HG03439 (cell line): ENCODE measurements at regions not wholly inside any gene's neighbourhood (a gene's known extent, or its start where the extent isn't known, plus 50 kb on each side); places are given as distances from the start of the nearest gene placed in this dataset.

ENCODE experiments used
- ATAC-seq: cut with Tn5 transposase; IDR thresholded peaks from one replicate; pipeline ENCODE4 v1.9.1; 2021; ENCODE audit warnings: mild to moderate bottlenecking, moderate library complexity; ENCODE audit not compliant: unreplicated experiment

DNA sequence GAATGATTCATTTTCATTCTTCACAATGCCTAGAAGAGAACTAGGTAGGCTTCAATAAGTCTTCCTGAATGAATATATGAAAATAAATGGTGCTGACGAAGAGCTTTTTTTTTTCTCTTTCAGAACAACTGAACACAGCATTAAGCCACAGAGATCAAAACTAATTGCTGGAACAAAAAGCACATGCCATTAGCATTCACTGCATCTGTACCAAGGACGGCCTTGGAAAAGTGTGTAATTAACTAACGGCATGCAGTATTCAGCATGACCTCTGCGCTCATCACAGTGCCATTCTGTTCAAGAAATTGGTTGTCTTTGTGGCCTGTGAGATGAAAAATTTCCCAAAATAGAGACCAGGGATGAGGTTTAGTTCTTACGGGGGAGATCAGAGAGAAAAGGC lies 99.3 kb downstream of the NUDT12 start:
- no peak for ATAC-seq

DNA sequence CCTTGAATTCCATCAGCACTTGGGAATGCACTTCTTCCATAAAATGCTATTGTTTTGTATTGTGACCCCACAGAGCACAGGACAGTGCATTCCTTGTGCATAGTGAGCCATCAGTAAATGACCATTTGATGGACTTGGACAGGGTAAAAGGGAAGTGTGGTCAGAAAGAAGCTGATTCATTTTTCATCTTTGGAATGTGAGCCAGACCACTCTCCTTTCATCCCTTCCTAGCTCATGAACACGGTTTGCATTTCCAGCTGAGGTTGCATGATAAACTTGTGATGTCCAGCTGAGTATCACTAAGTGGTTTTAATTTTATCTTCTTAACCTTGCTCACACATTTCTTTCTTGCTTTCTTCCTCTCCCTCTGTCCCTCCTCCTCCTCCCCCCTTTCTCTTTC lies 101.3 kb downstream of the NUDT12 start:
- ATAC-seq, result no peak

DNA sequence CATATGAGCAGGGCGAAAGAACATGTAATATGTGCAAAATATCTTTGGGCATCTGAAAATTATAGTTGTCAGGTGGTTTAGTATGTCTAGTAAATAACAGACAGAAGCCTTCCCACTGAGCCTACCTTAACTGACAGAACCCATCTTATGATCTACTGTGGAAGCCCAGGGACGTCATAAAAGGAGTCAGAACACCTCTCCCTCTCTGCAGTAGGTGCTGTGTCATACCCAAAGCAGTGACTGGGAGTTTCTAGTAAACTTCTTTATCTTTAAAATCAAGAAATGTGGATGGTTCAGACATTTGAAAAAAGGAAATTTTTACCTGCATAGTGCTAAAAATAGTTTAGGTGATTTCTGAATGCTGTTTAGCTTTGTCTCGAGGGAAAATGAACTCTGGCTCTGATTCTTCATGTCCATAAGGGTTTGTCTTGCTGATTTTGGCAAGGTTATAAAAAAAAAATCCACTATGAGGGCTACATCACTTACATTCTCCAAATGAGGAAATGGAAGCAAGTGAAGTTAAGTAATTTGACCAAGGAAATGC lies 104.0 kb downstream of the NUDT12 start:
- no peak for ATAC-seq

DNA sequence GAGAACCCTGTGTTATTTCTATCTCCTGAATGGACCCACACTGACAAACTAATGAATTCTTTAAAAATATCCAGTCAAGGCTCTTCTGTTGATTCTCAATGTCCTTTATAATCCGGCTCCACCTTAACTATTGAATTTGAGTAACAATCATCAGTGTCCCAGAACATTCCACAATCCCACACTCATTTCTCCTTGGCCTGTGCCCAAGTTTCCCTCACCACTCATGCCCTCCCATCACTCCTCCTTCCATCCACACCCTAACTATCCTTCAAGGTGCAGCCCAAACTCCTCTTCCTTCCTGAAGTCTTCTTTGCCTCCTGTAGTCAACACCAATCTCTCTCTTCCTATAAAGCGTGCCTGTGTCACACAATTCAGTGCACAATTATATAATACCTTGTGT lies 106.1 kb downstream of the NUDT12 start:
- ATAC-seq, result no peak

DNA sequence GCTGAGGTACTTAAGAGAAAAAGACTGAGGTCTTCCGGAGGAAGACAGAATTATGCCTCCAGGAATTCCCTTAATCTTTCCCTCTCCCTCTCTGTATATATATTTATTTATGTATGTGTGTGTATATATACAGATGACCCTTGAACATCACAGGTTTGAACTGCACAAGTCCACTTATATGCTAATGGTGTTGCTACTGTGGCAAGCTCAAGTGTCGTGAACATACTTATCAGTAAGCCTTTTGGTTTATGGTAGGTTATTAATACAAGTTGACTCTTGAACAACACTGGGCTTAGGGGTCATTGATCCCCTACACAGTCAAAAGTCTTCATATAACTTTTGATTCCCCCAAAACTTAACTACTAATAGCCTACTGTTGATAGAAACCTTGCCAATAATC lies 106.8 kb downstream of the NUDT12 start:
- ATAC-seq, result no peak

DNA sequence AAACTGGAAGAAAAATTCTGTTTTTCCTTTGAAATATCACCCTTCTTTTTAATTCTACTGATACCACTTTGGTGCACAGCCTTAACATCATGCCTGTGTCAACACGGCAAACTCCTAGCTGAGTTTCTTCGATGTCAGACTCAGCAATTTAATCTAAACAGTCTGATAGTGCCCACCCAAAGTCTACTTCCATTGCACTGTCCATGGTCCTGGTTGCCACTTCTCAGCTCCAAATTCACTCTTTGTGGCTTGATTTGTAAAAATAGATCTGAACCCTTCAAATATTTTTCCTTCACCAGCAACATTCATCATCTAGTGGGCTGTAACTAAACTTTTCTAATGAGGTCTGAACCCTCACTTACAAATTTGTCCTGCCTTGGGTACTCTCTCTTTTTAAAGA lies 107.8 kb downstream of the NUDT12 start:
- no peak for ATAC-seq

DNA sequence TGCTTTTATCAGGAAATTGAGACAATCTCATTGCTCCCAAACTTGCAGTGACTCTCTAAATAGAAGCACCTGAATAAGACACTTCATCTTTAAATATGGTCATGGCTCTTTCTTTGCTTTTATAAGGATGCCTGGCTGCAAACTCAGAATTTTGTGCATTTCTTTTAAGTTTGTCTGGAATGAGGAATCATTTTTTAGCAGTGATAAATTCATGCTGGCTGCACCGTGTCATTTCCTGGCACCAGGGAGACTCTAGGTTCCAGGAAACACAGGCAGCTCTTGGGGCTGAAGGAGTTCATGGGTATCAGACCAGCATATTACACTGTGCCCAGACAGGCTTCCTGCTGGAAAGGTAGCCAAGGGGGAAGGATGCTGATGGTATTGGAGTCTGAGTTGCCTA lies 109.9 kb downstream of the NUDT12 start:
- no peak for ATAC-seq

DNA sequence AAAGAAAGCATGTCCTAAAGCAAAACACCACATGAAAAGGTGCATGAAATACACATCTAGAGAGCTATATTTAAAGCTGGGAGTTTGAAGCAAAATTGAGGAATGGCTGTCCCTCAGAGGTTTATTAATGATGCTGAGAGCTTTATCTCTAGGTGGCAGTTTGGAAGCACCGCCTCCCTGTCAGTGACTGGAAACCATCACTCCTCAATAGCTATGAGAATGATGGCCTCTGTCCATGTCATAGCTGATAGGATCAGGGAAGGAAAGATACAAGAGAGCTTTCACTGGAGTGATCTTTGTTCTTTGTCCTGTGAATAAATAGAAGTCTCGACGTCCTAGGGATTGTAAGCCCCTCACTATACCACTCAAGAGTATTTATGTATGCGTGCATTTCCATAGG lies 110.5 kb downstream of the NUDT12 start:
- no peak for ATAC-seq

DNA sequence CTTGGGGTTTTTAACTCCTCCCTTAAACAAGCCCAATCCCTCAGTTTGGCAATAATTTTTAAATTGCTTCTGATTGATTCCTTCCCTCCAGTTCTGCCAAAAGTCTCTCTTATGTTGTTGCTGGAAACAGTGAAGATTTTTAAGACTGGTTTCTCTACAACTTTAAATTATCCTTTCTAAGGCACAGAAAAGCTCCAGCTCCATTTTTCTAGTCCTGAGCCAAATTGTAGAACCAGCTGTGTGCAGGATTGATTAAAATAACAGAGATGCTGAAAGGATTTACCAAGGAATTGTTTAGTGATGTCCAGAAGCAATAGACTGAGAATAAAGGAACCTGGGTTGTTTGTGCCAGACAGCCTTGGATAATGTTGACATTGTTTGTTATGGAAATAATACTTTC lies 111.3 kb downstream of the NUDT12 start:
- ATAC-seq, result no peak

DNA sequence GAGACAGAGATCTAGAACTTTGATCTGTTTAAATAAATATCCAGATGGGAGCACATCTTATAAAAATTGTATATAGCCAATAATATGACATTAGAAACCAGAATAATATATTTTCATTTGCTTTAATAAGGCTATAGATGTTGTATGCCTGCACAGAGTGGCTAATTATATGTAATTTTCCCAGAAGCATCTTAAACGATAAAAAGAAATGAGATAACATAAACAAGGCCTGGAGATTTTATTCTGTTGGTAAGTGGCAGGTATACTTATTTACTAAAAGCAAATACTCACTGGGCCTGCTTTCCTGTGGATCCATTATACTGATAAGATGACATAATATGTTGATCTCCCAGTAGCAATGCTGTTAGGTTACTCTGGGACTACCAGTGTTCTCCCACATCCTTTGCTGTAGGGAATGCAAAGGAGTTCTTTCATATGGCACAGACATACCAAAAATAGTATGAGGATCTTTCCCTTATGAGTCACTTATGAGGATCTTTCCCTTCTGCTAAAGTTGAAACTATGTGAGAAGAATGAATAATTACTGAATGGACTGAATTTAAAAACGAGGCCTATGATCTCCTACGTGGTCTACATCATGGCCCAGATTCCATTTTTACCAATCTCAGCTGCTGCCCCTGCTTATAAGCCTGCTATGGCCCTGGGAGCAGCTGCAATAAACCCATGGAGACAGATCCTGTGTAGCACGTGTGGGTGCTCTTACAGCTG lies 112.1 kb downstream of the NUDT12 start:
- ATAC-seq, result no peak

DNA sequence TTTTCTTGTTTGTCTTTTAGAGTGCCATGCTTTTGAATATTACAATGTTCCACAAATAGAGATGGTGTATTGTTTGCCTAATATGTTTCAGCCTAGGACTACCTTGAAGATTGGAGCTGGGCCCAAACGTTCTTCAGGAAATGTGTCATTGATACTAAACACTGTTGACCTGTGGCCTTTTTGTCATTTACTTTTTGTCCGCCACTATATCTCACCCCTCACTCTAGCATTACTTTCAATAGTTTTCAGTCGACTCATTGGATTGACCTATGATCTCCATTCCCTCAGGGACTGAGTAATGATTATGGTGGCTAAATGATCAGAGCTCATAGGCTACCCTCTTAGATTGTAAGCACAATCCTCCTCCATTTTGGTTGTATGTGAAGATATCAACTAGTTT lies 115.8 kb downstream of the NUDT12 start:
- ATAC-seq, result no peak

DNA sequence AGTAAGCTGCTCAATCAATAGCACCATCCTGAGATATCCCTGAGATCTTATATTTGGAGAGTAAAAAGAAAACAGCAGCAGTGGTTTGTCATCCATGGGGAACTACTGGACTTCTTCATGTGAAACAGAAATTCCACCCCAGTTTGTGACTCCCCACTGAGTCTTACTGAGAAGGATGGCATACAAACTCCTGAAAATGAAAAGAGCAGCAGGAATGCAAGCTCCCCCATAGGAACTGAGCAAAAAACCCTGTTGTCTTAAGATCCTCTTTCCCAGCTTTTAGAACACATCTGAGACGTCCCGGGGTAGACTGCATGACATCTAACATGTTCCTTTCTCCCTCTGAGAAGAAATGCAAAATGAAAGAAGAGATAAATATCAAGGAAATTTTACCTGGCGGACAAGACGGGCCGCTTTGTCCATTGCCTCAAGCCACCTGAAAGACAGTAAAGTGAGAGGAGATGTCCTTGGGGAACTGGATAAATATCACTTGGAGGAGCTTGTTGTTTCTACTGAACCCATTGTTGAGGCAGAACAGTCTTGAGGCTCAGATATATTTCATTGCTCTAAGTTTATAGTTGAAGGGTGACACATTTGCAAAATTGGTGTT lies 117.1 kb downstream of the NUDT12 start:
- ATAC-seq, result no peak

DNA sequence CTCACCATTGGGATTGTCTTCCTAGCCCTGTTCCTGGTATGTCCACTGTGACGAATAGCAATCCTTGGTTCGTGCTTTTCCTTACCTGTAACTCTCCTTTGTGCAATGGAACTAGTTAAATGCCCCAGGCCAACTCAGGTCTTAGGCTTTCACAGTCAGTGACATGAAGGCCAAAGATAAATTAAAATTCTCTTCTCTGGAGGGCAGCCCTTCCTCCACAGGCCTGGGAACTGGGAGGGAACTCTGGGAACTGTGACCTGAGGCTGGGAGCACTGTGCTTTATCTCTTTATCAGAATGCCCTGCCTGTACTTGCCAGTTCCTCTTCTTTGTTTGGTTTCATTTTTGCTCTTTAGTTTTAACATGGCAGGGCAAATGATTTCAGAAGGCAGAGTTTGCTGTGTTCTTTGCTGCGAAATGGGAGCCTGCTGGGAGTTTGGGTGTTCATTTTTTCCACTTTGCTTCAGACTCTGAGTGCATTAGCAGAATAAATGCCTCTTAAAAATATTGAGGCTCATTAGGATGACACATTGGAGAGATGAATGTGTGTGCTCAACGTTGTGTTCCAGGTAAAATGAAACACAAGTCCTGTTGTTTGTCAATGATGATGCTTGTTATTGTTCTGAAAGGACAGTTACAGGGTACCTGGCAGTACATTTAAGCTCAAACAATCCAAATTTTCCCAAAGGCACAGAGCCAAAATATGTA lies 118.1 kb downstream of the NUDT12 start:
- peak; percentile 79 for ATAC-seq

DNA sequence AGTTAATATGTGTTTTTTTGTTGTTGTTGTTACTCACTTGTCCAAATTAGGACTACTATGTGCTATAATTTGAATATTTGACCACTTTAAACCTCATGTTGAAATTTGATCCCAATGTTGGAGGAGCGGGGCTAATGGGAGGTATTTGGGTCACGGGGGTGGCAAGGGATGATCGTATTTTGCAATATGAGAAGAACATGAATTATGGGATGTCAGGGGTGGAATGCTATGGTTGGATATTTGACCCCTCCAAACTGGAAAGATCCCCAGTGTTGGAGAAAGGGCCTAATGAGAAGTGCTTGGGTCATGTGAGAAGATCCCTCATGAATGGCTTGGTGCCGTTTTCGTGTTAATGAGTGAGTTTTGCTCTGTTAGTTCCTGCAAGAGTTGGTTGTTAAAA lies 119.8 kb downstream of the NUDT12 start:
- ATAC-seq, result no peak

DNA sequence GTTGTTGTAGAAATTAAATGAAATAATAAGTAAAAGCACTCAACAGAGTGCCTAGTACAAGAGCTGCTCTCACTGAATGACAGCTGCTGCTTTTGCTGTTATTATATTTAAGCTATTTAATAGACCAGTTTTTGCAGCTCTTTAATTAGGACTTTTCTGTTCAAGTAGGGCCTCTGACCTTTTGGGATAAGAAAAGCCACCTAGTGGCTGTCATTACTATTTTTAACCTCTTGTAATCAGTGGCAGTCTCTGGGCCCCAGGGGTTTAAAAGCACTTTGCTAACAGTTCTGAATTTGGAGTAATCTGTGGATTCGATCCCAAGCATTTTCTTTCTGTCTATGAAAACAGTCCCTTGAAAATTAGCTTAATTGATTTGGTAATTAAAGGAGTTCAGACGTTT lies 121.1 kb downstream of the NUDT12 start:
- no peak for ATAC-seq

DNA sequence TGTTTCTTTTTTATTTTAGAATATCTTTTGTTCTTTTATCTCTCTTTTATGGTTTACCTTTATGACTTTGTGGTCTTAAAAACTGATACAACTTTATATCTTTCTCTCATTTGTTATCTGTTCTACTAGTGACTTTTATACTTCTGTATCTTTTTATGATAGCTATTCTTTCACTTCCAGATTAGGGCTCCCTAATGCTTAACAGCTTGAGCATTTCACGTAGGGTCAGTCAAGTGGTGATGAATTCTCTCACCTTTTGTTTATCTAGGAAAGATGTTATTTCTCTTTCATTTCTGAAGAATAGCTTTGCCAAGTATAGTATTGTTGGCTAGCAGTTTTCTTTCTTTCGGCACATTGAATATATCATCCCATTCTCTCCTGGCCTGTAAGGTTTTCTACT lies 123.6 kb downstream of the NUDT12 start:
- ATAC-seq, result no peak

DNA sequence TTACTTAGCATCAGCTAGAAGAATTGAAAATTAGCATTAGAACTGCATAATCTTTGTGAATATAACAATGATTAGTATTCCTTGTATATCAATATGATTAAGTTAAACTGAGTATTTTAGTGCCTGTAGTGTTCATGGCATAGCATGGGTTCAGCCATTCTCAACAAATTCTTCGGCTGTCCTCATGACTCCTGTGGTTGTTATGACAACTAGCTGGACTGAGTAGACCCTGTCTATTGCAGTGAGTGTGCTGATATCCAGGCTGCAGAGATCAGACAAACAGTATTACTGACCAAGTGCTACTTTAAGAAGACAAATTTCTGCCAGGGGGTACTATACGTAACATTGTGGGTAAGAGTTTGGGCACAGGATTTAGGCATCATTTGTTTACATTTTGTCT lies 125.9 kb downstream of the NUDT12 start:
- ATAC-seq, result no peak

DNA sequence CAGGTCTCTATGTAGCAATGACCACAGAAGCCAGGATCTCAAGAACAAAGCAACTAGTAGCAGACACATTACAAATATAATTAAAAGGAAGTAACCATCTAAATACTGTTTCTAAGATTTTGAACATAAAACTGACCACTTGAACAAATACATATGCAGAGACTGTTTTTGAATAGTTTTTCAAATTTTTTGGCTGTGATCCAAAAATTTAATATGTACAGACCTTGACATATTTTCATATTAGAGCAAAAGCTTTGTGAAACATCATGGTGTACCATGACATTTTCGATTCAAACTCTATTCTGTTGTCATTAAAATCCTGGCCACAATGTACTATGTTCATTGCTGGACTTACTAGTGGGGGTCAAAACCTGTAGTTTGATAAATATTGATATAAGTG lies 126.5 kb downstream of the NUDT12 start:
- ATAC-seq, result no peak

DNA sequence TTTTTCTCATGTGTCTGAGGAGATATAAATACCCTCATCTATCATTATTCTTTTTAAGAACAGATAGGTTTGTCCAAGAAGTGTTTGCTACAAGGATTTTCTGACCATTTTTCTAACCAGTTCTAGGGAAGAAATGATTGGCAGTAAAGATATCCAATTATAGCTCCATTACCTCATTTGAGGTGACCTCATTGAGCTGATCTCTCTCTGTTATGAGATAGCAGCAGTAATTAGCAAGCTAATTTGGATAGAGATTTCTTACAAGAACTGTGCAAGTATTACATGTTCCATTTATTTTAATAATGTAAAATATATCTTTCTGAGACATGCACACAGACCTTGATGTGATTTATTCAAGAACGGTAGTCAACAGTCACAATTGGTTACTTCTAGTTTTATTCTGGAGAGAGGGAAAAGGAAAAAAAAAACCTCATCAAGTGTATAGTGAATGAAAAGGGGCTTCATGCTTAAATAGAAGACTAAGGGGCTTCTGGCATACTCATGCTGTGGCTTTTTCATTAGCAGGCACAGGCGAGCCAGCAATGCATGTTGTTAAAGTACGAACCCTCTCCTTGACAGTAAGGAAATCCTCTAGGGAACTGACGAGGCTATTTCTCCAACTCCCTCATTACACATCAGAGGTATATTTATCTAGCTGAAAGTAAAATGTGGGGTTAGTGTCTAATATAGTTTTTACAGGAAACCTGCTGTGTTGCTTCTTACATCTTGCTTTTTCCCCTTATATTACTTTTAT lies 127.3 kb downstream of the NUDT12 start:
- ATAC-seq, result no peak

DNA sequence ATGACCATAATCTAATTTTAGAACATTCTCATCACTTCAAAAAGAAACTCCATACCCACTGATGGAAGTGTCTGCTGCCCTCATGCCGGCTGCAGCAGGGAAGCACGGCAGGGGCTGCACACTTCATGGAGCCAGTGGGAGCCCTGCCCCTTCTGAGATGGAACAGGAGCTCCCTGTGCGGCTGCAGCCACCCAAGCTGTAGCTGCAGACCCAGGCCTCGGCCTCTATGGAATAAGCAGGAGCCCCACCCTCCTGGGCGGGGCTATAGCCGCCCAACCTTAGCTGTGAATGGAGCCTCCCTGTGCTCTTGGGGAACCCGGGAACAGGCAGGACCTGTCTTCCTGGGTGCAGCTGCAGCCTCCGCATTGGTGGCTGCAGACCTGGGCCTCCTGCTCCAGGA lies 128.5 kb downstream of the NUDT12 start:
- no peak for ATAC-seq

DNA sequence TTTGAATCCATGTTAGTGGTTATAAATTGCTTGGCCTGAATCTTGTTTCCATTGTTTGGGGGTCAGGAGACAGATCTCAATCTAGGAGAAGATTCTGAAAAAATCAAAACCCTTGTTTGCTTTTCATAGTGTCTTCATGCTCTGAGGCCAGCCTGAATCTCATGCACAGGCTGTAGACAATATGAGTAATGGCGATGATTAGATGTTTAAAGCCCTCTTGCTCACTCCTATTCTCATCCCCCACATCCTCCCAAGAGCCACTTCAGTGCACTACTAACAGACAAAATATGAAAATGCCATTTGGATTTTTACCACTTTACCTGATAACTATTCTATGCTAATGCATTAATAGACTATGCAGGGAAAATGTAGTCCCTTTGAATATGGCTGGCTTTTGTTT lies 129.4 kb downstream of the NUDT12 start:
- ATAC-seq, result no peak
